ENCODE measurements at regions not wholly inside any gene's neighbourhood (a gene's known extent, or its start where the extent isn't known, plus 50 kb on each side); places are given as distances from the start of the nearest gene placed in this dataset.

DNA sequence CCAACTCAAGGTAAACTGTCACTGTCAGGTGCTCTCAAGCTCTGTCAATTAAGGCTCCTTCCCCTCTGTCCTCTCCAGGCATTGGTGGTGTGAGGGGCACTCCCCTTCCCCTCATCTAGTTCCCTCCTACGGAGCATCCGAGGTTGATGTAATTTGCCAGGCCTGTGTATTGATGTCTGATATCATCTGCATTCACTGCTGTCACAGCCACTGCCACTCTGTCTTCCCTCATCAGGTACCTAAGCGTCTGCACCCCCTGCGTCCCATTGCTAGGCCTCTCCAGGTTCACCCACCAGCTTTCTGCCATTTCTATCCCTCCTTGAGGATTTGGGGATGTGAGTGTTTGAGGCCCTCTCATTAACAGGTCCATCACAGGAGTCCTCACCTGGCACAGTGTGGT, 50.0 kb upstream of the SYT13 start:
- H3K4me1 ChIP-seq (ENCODE audit: control insufficient read depth in 1 of 2, insufficient read depth in 2 of 2, low read depth in 1 of 2, low read length in 1 of 2) = peaks cover 8 to 13% of the 10 kb centered on the region in 2 experiments; a peak in 2 of 4 replicates
- H3K79me2 ChIP-seq (ENCODE audit: insufficient read depth) = no peaks in the 10 kb centered on the region
- H3K36me3 ChIP-seq (replicated peaks in 1 of 2; ENCODE audit: control insufficient read depth in 1 of 2, insufficient read depth in 2 of 2, low read length in 1 of 2) = no peaks in the 10 kb centered on the region
- ChIA-PET CTCF (interaction anchor here (1.1 to 9.3 kb wide), 3 partner anchors 229 to 436 kb away, joined by 3 to 207 read pairs (median 12); no protein-coding TSS in a partner anchor), POLR2A (no interaction called here)
- H3K9ac ChIP-seq = no peak overlapping the region
- H4K20me1 ChIP-seq (ENCODE audit: insufficient read depth) = no peaks in the 10 kb centered on the region
- H3K9me2 ChIP-seq = no peaks in the 10 kb centered on the region
- H3K4me2 ChIP-seq = no peak overlapping the region
- no peaks in the 10 kb centered on the region for H3F3A ChIP-seq (replicated peaks; ENCODE audit: insufficient read depth)
- peak; percentile 36 for DNase-seq
- H3K27me3 ChIP-seq (ENCODE audit: insufficient read depth) = peaks cover 20% of the 10 kb centered on the region; the same call in 1 of the 2 replicates
- no peak overlapping the region for H3K4me3 ChIP-seq (ENCODE audit: low read depth in 2 of 2, low read length in 1 of 2)
- 34% methylated on average over 4 of the region's 4 CpGs for WGBS (ENCODE audit: low lambda C conversion rate)
- H3K9me3 ChIP-seq = no peaks in the 10 kb centered on the region
- H2AFZ ChIP-seq (ENCODE audit: low read depth) = no peak overlapping the region
- no peak overlapping the region for H3K27ac ChIP-seq (ENCODE audit: low read depth in 2 of 2, low read length in 1 of 2)
- TF ChIP-seq, protein P1, sequence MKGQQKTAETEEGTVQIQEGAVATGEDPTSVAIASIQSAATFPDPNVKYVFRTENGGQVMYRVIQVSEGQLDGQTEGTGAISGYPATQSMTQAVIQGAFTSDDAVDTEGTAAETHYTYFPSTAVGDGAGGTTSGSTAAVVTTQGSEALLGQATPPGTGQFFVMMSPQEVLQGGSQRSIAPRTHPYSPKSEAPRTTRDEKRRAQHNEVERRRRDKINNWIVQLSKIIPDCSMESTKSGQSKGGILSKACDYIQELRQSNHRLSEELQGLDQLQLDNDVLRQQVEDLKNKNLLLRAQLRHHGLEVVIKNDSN (IDR thresholded peaks at IDR 0.05; ENCODE audit: borderline replicate concordance, low read depth) = no peak
- TF ChIP-seq SMC3 (IDR thresholded peaks at IDR 0.05; ENCODE audit: low read depth, low read length) (no peak), FOSL2 (IDR thresholded peaks at IDR 0.05; ENCODE audit: borderline replicate concordance, low read depth) (no peak), YY1 (IDR thresholded peaks at IDR 0.05; ENCODE audit: low read depth) (no peak), MXI1 (IDR thresholded peaks at IDR 0.05; ENCODE audit: low read depth, low read length) (no peak), NFIC (IDR thresholded peaks at IDR 0.05; ENCODE audit: borderline replicate concordance) (no peak), TEAD4 (IDR thresholded peaks at IDR 0.05; ENCODE audit: borderline replicate concordance, insufficient read depth) (no peak), RCOR1 (IDR thresholded peaks at IDR 0.05; ENCODE audit: low read length) (no peak)
- TF ChIP-seq, protein P2, sequence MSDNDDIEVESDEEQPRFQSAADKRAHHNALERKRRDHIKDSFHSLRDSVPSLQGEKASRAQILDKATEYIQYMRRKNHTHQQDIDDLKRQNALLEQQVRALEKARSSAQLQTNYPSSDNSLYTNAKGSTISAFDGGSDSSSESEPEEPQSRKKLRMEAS (IDR thresholded peaks at IDR 0.05; ENCODE audit: low read depth) = no peak
- TF ChIP-seq, protein P3, sequence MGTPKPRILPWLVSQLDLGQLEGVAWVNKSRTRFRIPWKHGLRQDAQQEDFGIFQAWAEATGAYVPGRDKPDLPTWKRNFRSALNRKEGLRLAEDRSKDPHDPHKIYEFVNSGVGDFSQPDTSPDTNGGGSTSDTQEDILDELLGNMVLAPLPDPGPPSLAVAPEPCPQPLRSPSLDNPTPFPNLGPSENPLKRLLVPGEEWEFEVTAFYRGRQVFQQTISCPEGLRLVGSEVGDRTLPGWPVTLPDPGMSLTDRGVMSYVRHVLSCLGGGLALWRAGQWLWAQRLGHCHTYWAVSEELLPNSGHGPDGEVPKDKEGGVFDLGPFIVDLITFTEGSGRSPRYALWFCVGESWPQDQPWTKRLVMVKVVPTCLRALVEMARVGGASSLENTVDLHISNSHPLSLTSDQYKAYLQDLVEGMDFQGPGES (IDR thresholded peaks at IDR 0.05; ENCODE audit: low read depth, low read length) = no peak
- TF ChIP-seq, protein P4, sequence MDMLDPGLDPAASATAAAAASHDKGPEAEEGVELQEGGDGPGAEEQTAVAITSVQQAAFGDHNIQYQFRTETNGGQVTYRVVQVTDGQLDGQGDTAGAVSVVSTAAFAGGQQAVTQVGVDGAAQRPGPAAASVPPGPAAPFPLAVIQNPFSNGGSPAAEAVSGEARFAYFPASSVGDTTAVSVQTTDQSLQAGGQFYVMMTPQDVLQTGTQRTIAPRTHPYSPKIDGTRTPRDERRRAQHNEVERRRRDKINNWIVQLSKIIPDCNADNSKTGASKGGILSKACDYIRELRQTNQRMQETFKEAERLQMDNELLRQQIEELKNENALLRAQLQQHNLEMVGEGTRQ (IDR thresholded peaks at IDR 0.05; ENCODE audit: borderline replicate concordance, low read depth, low read length) = no peak

Small RNA genes lying in the stretch of these regions (small RNA-seq; reads per million reads assigned to genes)
- gene AC103855.4 = 0 reads per million in 7 experiments
